Ureter (tissue), 1 donor: ENCODE measurements at regions not wholly inside any gene's neighbourhood (a gene's known extent, or its start where the extent isn't known, plus 50 kb on each side); places are given as distances from the start of the nearest gene placed in this dataset.
"Not testable (repeated sequence)": the region's sequence is repeated elsewhere in the genome, so short reads cannot be mapped to it uniquely, and the experiment has no call there.

Experiments used
- DNase-seq: peaks from one replicate; pipeline ENCODE4 v3.0.0-alpha.2; 2020; ENCODE audit warnings: low spot score
- donor health status: DM: yes; HTN: yes; CAD: no.

DNA sequence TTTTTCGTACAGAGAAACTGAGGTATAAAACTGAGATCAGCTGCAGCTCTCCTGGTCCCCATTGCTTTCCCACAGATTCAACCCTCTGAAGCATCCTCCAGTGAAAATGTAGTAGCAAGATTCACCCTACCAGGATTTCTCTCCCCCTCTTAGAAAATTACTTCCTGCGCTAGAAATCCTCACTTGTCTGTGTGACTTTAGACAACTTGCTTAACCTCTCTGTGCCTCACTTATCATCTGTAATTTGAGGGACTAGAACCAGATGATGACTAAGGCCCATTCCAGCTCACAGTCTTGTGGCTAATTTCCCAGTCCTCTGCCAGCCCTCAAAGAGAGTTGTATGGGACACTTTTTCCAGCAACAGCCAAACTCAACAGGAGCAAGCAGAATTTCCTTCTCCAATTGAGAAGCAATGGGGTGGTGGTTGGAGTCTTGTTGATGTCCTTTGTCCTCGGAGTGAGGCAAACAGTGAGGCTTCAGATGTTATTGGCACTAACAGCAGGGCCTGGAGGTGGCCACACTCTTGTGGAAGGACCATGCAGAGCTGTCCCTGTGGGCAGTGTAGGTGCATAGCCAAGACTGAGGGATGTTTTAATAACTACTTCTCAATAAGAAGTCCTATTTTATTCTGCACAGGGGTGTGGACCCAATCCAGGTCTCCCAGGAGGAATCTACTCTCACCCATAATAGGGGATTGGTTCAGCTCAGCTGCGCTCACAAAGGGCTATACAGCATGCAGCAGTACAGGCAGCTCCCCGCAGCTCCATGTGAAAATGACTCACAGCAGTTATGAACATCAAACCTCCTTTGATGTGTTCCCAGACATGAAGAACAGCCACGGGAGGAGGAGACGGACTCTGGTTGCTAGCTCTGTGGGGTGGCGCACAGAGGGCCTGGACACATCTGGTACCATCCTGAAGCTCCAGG lies 200.1 kb downstream of the DAD1 start:
- no peak for DNase-seq

DNA sequence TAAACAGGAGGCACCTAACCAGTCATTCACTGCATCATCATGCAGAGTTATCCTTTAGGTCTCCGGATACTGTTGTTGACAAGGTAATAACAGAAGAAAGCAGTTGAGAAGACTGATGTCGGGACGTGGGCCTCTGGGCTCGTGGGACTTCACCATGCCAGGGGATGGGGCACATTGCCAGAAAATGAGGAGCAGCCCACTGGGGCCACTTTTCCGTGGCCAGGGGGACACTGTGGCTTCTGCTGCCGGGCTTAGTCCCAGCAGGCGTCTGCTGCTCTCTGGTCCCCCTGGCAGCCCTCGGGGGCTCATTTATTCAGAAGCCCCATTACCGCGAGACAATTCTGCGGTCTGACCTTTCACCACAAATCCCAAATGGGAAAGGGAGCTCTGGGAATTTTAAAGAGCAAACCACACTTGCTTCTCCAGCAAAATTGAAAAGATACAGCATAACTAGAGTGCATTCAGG lies 201.2 kb downstream of the DAD1 start:
- no peak for DNase-seq

DNA sequence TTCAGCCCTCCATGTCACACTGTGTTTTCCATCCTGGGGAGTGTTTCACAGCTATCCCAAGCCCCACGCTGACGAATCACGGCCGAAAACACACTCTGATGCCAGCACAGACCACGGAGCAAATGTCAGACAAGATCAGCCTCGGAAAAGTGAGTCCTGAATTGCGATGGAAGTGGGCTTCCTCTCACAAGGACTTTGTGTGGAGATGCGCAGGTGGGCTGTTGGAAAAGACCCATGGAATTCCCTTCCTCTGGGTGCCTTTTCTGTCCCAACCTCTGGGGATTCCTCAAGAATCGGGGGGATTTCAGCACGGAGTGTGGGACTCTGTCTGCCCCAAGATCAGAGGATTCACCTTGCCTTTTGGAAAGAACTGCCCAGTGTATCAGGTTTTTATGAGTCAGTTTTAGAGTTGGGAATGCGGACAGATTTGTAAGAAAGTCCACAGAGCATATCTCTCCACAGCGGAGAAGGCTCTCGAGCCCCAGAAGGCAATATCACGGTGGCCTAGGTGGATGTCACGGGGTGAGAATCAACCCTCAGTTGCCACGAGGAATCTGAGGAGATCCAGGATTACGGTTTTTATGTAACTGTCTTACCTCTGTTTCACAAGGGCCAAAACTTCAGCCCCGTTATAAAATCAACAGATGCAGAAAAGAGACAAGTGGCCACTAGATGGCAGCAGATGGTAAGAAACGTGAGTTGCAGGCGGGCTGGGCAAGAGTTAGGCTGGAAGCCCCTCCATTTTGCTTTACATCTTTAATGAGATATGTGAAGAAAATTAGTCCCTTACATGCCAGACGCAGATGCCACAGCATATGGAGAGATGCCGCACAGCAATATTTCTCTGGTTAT lies 201.9 kb downstream of the DAD1 start:
- DNase-seq = peak; percentile 79

DNA sequence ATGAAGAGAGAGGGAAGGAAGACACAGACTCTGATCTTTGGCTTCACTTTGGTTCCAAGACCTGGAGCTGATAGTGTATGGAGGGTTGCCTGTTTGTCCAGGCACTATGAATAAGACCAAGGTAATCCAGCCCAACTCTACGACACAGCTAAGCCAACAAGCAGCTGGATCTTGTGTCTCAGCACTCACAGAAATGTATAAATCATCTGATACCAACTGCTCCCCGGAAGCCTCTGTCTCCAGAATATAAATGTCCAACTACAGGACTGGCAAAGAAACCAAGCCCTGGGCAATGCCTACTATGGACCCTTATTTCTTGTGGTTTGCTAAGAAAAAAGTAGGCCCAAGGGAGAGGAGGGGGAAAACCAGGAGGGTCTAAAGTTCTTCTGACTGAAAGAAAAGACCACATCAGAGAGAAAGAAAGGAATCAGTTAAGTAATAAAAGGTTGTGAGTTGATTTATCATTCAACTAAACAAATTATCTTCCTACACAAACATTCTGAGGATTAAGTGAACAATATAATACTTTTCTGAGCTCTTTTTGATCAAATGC lies 204.0 kb downstream of the DAD1 start:
- no peak for DNase-seq

DNA sequence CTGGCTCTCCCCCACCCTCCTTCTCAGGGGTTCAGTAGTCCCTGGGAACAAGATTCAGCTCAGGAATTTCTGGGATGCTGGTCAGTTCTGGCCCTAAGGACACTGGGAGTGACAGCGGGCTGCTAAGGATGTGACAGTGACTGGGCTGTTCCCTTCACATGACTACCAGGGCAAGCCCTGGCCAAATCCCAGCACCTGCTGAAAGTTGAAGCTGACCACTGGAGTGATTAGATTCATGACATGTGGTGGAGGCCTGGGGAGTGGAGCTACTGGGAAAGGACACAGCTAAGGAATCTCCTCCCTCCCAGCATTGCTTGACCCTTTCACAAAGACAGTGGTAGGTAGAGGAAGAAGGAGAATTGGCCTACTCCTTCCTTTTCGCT lies 204.9 kb downstream of the DAD1 start:
- no peak for DNase-seq

DNA sequence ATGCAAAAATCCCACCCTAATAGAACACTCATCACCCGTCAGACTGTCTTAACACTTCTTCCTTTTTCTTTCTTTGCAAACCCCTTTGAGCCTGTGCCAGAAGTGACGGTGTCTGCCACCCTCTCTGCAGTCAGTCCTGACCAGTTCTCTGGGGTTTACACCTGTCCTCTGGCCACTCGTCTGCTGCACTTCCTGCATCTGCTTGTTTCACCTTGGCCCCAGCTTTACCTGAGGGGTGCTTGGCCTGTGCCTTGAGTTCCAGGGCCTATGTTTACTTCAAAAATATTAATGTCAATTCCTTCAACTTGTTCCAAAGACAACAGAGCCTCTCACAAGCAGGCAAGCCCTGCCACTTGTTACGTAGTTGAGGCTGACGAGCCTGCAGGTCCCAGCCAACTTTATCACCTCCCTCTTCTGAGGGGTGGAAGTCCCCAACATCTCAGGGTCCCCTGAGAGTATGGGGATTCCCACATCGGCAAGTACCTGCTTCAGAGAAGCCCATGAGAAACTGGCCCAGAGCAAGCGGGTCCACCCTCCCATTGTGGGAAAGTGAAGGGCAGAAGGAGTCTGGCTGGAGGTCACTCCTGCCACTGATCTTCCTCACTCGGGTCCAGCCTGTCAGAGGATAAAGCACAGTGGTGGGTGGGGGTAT lies 205.4 kb downstream of the DAD1 start:
- no peak for DNase-seq

DNA sequence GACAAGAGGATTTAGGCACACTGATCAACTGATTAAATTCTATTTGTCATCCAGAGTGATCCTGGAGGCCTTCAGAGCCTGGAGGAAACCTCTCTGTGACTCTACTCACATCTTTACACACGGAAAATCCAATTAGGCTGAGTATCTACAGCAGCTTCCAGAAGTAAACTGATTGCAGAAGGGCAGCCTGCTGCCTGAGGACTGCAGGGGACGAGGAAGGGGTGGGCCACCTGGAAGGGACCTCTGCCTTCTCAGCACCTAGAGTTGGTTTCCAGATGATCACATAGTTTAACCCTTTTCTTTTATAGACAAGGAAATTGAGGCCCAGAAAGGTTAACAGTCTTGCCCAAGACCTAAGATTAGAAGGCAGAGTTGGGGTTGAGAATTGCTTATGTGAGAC lies 206.1 kb downstream of the DAD1 start:
- DNase-seq = no peak

DNA sequence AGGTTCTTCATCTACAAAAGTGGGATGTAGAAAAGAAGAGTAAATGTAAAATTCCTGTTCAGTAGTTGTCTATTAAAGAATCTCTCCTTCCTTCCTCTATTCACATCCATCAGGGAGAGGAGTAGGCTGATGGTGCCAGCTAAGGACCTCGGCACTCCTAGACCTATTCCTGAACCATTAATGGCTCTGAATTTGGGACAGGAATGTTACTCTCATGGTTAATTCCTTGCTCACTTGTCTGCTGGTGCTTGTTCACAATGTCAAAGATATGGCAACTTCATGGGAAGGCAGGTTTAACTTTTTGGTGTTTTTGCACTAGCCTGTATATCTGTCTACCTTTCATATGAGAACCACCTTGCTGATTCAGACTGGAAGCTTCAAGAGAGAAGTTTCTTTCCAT lies 206.6 kb downstream of the DAD1 start:
- no peak for DNase-seq

DNA sequence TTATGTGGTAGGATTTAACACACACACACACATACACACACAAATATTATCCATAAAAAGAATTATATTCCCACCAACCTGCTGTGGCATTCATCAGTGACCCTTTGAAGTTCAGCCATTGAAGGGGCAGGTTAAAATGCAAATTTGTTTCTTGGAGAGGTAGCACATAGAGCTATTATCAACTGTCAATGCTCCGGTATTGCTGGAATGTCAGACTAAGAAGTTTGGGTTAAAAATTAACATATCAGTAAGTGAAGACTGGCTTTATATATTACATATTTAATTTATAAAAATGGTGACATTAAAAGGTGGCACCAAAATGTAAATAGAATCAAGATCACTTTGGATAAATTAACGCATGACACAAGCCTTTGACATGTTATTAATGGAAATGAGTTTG lies 207.3 kb downstream of the DAD1 start:
- no peak for DNase-seq

DNA sequence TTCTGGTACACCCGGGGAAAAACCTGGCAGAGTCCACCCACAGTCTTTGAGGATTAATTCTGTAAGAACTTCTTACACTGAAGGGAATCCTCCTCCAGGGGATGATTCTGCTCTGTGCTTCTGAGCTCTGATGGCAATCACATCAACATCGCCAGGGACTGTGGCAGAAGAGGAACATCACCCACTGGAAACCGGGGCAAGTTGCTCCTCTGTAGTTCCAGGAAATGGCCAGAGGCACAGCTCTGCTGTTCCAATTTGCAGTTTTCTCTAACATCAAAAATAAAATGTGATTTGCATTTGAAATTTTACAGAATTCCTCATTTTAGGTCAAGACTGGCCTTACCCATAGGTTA lies 207.6 kb downstream of the DAD1 start:
- no peak for DNase-seq

DNA sequence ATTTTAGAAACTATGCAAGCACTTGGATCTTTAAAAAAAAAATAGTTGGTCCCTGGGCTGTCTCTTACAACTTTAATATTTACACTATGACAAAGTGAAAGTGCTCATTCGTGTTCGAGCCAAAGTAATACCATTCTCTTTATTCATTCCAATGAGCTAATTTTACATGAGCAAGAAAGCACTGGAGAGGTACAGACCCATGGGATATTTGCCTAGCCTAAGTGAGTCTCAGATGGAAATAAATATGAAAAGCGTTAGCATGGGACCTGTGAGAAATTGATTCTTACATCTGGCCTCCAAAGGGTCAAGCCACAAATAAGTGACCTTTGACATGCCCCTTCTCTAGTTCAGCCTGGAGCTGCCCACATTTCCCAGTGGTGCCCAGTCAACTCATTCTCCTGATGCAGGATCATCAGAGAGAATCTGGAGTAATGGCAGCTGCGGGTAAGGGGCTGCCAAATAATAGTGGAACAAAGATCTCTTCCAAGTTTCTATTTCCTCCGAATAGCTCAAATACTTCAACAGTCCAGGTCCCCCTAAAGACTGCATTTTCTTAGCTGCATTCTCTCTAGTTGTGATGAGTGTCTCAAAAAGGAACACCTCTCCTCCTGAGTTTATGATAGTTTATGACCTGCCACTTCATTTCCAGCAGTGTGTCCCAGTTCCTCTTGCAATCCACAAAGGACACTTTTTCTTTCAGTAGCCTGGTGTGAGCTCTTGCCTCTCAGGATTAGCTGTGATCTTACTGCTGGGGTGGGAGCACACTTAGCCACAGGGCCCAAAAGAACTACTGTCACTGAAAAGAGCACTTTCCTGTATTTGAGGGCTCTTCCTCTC lies 208.2 kb downstream of the DAD1 start:
- DNase-seq = no peak

DNA sequence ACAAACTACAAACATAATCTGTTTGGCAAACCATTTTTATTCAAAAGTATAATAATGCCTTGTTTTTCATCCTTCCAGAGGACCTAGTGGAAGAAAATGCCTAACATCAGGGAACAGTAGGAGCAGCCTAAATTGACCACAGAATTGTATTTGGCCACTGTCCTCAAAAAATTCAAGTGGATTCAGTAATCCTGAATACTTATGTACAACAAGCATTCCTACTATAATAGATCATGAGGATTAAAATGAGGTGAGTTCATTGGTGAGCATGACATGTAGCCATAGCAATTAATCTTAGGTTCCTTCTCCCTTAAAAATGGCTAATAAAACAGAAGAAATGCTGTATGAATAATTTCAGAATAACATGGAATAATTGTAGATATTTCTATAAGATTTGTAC lies 209.3 kb downstream of the DAD1 start:
- DNase-seq = no peak

DNA sequence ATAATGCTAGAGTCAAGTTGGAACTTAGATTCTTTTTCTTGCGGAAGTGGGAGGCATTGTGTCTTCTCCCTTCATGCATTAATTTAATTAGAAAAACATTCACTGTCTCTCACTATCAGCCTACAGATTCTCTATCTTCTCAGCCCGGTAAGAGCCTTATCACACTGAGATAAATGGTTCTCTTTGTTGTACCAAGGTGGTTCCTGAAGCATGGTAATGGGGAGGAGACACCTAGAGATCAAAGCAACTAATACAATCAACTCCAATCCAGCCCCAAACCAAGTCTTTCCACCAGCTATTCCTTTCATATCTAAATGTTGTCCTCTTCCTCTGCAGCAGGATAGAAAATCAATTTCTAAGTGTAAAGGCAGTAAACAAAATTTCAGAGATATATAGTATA lies 210.8 kb downstream of the DAD1 start:
- no peak for DNase-seq

DNA sequence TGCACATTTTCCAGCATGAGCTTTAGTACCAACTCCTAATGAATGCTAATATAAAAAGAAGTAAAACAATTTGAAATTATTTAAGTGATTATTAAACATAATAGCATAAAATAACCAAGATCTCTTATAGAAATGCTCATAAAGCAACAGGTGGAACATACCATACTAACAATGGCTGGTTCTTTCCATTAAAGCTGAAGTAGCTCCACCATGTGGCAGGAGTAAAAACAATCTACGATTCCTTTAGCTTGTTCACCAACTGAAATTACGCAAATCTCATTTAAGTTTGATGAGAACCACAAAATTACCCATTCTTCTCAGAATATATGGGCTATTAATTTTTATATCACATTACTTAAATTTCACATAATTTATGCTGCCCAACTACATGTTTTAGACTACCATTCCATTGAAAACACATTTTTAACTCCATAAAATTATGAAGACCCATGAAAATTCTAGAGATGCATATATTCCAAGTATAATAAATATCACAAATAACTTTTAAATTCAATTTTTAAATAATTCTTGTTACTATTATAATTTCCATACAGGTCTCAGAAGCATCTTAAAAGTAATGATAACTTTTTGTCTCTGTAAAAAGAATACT lies 213.6 kb downstream of the DAD1 start:
- DNase-seq = no peak

DNA sequence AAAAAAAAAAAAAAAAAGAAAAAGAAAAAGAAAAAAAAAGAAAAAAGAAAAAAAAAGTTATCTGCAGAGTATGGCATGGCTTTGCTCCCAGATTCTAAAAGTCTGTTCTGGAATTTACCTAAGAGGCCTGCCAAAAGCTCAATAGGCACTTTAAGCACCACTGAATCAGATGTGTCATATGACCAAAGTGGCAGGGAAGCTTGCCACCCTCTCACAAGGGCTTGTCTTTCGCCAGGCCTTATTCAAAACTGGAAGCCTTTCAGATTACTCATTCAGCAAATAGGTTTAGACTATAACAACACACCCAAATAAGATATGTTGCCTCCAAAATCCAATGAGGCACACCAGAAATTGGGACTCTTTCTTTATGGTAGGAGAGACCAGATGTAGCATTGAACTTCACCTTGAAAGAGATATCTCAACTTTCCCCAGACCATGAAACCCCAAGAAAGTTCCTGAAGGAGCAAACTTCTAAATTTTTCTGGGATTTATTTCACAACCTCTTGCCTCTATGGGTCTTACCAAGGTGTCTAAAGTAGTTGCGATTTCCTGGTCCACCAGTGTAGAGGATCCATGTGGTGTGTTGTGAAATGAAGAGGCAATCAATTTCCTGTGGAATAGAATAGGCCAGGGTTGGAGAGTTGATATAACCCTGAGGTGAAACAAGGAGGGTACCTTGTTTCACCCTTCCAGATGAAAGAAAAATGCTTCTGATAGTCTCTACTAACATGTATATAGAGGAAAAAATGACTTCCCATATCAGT lies 218.8 kb downstream of the DAD1 start:
- no peak for DNase-seq

DNA sequence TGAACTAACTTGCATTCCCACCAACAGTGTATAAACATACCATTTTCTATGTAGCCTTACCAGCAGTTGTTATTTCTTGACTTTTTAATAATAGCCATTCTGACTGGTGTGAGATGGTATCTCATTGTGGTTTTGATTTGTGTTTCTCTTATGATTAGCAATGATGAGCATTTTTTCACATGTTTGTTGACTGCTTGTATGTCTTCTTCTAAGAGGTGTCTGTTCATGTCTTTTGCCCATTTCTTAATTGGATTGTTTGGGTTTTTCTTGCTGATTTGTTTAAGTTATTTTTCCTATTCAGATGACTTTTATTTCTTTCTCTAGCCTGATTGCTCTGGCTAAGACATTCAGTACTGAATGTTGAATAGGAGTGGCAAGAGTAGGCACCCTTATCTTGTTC lies 230.3 kb downstream of the DAD1 start:
- no peak for DNase-seq

DNA sequence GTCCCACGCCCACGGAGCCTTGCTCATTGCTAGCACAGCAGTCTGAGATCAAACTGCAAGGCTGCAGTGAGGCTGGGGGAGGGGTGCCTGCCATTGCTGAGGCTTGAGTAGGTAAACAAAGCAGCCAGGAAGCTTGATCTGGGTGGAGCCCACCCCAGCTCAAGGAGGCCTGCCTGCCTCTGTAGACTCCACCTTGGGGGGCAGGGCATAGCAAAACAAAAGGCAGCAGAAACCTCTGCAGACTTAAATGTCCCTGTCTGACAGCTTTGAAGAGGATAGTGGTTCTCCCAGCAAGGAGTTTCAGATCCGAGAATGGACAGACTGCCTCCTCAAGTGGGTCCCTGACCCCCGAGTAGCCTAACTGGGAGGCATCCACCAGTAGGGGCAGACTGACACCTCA lies 239.7 kb downstream of the DAD1 start:
- DNase-seq = not testable (repeated sequence)

DNA sequence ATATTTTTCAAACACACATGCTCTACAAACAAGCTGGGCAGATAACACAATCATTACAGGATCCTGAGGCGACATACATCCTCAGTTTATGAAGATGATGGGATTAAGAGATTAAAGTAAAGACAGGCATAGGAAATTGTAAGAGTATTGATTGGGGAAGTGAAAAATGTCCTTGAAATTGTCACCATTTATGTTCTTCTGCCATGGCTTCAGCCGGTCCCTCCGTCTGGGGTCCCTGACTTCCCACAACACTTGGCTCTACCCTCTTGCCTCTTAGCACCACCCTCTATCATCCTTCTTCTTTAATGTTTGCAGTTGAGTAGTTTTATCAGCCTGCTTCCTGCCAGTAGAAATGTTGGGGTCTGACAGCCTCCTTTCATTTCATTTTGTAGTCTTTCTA lies 244.4 kb downstream of the DAD1 start:
- DNase-seq = no peak

DNA sequence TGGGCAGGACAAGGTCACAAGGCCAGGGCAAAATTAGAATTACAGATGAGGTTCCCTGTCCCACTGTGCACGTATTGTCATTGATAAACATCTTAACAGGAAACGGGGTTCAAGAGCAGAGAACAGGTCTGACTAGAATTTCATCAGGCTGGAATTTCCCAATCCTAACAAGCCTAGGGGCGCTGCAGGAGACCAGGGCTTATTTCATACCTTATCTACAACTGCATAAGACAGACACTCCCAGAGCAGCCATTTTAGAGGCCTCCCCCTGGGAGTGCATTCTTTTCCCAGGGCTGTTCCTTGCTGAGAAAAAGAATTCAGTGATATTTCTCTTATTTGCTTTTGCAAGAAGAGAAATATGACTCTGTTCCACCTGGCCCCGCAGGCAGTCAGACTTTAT lies 244.8 kb downstream of the DAD1 start:
- DNase-seq = not testable (repeated sequence)

DNA sequence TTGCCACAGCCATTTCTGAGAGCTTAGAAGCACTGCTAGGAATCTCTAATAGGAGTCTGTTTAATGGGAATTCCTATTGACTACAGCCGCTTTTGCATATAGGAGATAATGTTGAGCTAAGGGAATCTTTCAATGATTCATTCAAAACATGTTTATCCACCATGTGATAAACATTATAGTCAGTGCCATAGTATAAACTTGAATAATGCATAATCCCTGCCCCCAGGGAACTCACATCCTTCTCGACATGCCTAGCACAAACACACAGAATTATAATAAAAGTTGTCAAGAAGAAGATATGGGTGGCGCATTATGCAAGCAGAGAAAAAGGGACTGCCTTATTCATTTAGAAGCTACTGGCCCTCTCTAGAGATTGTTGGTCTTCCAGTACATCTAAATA lies 248.0 kb downstream of the DAD1 start:
- no peak for DNase-seq
